Subcutaneous abdominal adipose tissue (tissue), 5 donors: ENCODE measurements at regions not wholly inside any gene's neighbourhood (a gene's known extent, or its start where the extent isn't known, plus 50 kb on each side); places are given as distances from the start of the nearest gene placed in this dataset.

Experiments
- H3K27ac ChIP-seq: one replicate; pipeline ENCODE4 v1.7.0; 2013; ENCODE audit warnings: low read depth, mild to moderate bottlenecking, inconsistent platforms, low read length, moderate library complexity
- H3K27me3 ChIP-seq, 5 donors: one replicate each; pipeline ENCODE4 v1.7.0; 2013; ENCODE audit warnings: low read length in 5 of 5, inconsistent platforms in 1 of 5; ENCODE audit not compliant: control insufficient read depth in 5 of 5, insufficient read depth in 4 of 5
- H3K36me3 ChIP-seq, 5 donors: one replicate each; pipeline ENCODE4 v1.7.0; 2013; ENCODE audit warnings: low read length in 5 of 5; ENCODE audit not compliant: control insufficient read depth in 5 of 5, insufficient read depth in 5 of 5
- H3K4me1 ChIP-seq, 5 donors: one replicate each; pipeline ENCODE4 v1.7.0; 2013; ENCODE audit warnings: low read length in 5 of 5, mild to moderate bottlenecking in 3 of 5, moderate library complexity in 1 of 5; ENCODE audit not compliant: control insufficient read depth in 5 of 5, insufficient read depth in 5 of 5
- H3K4me3 ChIP-seq, 5 donors: one replicate each; pipeline ENCODE4 v1.7.0; 2013; ENCODE audit warnings: low read length in 5 of 5, low read depth in 1 of 5
- H3K9ac ChIP-seq, 5 donors: one replicate each; pipeline ENCODE4 v1.7.0; 2013; ENCODE audit warnings: low read length in 5 of 5, mild to moderate bottlenecking in 4 of 5, moderate library complexity in 3 of 5
- H3K9me3 ChIP-seq, 5 donors: one replicate each; pipeline ENCODE4 v1.7.0; 2013; ENCODE audit warnings: low read length in 5 of 5; ENCODE audit not compliant: control insufficient read depth in 5 of 5
- donor health status: healthy.
- donor health status: healthy.
- donor health status: healthy.
- donor health status: healthy.
- donor health status: healthy.

- no peaks in the 10 kb centered on the region for H3K36me3 ChIP-seq
- no peaks in the 10 kb centered on the region for H3K9me3 ChIP-seq
- no peak overlapping the region for H3K9ac ChIP-seq
- no peak overlapping the region for H3K27ac ChIP-seq
- no peaks in the 10 kb centered on the region for H3K27me3 ChIP-seq
- H3K4me1 ChIP-seq, result peaks cover 0 to 6% (median 0%) of the 10 kb centered on the region in 5 donors
- no peak overlapping the region for H3K4me3 ChIP-seq
These were observed 175.8 kb upstream of the NETO1 start for GRCh38 chr18:73043611-73044010.

DNA sequence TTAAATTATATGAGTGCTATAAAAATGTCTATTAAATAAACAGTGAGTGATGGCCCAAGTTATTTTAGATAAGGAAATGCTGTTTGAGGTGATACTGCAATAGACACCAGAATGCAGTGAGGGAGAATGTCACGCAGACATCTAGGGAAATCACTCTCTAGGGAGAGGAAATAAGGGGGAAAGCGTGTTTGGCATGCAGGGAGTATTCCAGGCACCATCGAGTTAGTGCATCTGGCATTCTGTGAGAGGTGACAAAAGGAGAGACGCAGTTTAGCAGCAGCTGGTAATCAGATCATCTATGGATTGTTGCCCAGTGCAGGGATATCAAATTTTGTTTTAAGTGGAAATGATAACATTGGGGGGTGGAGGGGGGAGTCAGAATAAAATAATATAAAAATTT is 175.4 kb upstream of the NETO1 start:
- Histone ChIP-seq H3K9ac (no peak overlapping the region), H3K27ac (no peak overlapping the region), H3K27me3 (no peaks in the 10 kb centered on the region), H3K36me3 (no peaks in the 10 kb centered on the region), H3K4me1 (peaks cover 0 to 6% (median 0%) of the 10 kb centered on the region in 5 donors), H3K4me3 (no peak overlapping the region), H3K9me3 (no peaks in the 10 kb centered on the region)

- Histone ChIP-seq H3K36me3 (no peaks in the 10 kb centered on the region), H3K9ac (no peak overlapping the region), H3K27ac (no peak overlapping the region), H3K9me3 (no peaks in the 10 kb centered on the region), H3K4me1 (peaks cover 0 to 6% (median 0%) of the 10 kb centered on the region in 5 donors), H3K27me3 (no peaks in the 10 kb centered on the region), H3K4me3 (no peak overlapping the region)
These were observed 172.5 kb upstream of the NETO1 start for GRCh38 chr18:73040247-73040646.

GRCh38 chr18:73038336-73038735 is 170.5 kb upstream of the NETO1 start:
- H3K9me3 ChIP-seq, result no peaks in the 10 kb centered on the region
- no peak overlapping the region for H3K27ac ChIP-seq
- H3K4me1 ChIP-seq, result peaks cover 0 to 3% (median 0%) of the 10 kb centered on the region in 5 donors
- no peak overlapping the region for H3K4me3 ChIP-seq
- H3K27me3 ChIP-seq, result no peaks in the 10 kb centered on the region
- H3K9ac ChIP-seq, result no peak overlapping the region
- H3K36me3 ChIP-seq, result no peaks in the 10 kb centered on the region

GRCh38 chr18:73023975-73024374 is 156.2 kb upstream of the NETO1 start:
- Histone ChIP-seq H3K9ac (no peak overlapping the region), H3K27ac (no peak overlapping the region), H3K9me3 (peaks cover 0 to 7% (median 0%) of the 10 kb centered on the region in 5 donors), H3K4me1 (no peaks in the 10 kb centered on the region), H3K27me3 (no peaks in the 10 kb centered on the region), H3K36me3 (no peaks in the 10 kb centered on the region), H3K4me3 (no peak overlapping the region)

- no peaks in the 10 kb centered on the region for H3K4me1 ChIP-seq
- H3K27me3 ChIP-seq, result no peaks in the 10 kb centered on the region
- H3K27ac ChIP-seq, result no peak overlapping the region
- H3K4me3 ChIP-seq, result no peak overlapping the region
- no peaks in the 10 kb centered on the region for H3K9me3 ChIP-seq
- H3K9ac ChIP-seq, result no peak overlapping the region
- H3K36me3 ChIP-seq, result no peaks in the 10 kb centered on the region
These were observed 141.9 kb upstream of the NETO1 start for GRCh38 chr18:73009691-73010090.

DNA sequence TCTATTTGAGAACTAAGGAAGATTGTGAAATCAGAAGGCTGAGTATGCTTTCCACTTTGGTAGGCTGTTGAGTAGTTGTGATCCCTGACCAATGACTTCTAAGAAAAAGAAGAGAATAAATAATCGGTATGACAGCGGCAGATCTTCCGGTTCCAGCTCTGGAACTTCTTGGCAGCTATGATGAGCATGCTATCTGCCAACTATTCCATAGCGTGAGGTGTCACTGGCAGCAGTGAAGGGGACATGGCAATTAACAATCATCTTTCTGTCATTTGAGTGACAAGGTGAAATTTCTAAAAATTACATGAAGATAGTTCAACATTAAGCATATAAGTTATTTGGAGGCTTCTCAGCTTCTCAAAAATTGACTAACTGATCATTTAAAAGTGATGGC is 140.1 kb upstream of the NETO1 start:
- no peaks in the 10 kb centered on the region for H3K27me3 ChIP-seq
- H3K4me1 ChIP-seq, result no peaks in the 10 kb centered on the region
- no peak overlapping the region for H3K27ac ChIP-seq
- no peaks in the 10 kb centered on the region for H3K36me3 ChIP-seq
- no peak overlapping the region for H3K4me3 ChIP-seq
- no peaks in the 10 kb centered on the region for H3K9me3 ChIP-seq
- no peak overlapping the region for H3K9ac ChIP-seq

- Histone ChIP-seq H3K27ac (no peak overlapping the region), H3K9ac (no peak overlapping the region), H3K27me3 (no peaks in the 10 kb centered on the region), H3K4me3 (no peak overlapping the region), H3K9me3 (no peaks in the 10 kb centered on the region), H3K4me1 (no peaks in the 10 kb centered on the region), H3K36me3 (no peaks in the 10 kb centered on the region)
These were observed 139.6 kb upstream of the NETO1 start for GRCh38 chr18:73007195-73007914.

DNA sequence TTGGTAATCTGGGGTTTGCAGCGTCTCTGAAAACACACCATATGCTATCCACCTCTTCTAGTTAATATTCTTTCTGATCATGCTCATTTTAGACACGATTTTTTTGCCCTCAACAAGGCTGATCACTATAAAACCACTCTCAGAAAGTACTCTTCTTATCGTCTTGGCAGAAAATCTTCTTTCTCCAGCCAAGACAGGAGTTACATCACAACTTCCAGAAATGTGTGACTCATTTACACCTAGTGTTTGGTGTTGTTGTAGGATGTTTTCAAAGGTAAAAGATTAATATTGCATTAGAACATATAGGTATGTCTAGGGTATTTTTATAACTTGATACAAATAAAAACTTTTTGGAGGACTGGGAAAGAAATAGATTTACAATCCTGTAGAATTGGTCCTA is 138.5 kb upstream of the NETO1 start:
- no peak overlapping the region for H3K27ac ChIP-seq
- H3K9ac ChIP-seq, result no peak overlapping the region
- H3K36me3 ChIP-seq, result no peaks in the 10 kb centered on the region

DNA sequence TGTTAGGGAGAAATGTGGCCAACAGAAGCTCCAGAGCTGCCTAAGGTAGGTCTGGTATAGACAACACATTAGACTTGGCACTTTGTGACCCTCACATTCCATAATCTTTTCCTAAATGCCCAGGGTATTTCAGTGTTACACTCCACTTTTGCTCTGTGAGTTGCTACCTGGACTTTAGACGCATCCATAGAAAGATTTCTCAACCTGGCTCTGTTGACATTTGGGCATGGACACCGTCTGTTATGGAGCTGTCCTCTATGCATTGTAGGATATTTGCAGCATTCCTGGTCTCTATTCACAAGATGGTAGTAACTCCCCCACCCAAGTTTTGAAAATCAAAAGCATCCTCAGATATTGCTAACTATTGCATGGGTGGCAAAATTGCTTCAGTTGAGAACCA is 136.5 kb upstream of the NETO1 start:
- no peak overlapping the region for H3K4me3 ChIP-seq
- no peaks in the 10 kb centered on the region for H3K27me3 ChIP-seq
- H3K36me3 ChIP-seq, result no peaks in the 10 kb centered on the region
- H3K9me3 ChIP-seq, result no peaks in the 10 kb centered on the region
- H3K4me1 ChIP-seq, result no peaks in the 10 kb centered on the region
- H3K9ac ChIP-seq, result no peak overlapping the region
- no peak overlapping the region for H3K27ac ChIP-seq

More for the DNA sequence above, 138.5 kb upstream of the NETO1 start:
- Histone ChIP-seq H3K4me3 (no peak overlapping the region), H3K27me3 (no peaks in the 10 kb centered on the region), H3K9me3 (no peaks in the 10 kb centered on the region), H3K4me1 (no peaks in the 10 kb centered on the region)
